ENCODE measurements at regions not wholly inside any gene's neighbourhood (a gene's known extent, or its start where the extent isn't known, plus 50 kb on each side); places are given as distances from the start of the nearest gene placed in this dataset.

GRCh38 chr12:19958389-19958788, 409.9 kb upstream of the PDE3A start:
- TF ChIP-seq EZH2 (IDR thresholded peaks at IDR 0.05; ENCODE audit: borderline replicate concordance, low read length) (no peak), CTCF (conservative IDR thresholded peaks at IDR 0.05 in 1 of 2, IDR thresholded peaks at IDR 0.05 in 1 of 2; ENCODE audit: extremely low read depth in 1 of 2, insufficient read depth in 1 of 2, low read depth in 1 of 2, low read length in 2 of 2) (no peak)

Data from mammary epithelial cell (primary cell).